NCI-H69 (cell line): ENCODE measurements at regions not wholly inside any gene's neighbourhood (a gene's known extent, or its start where the extent isn't known, plus 50 kb on each side); places are given as distances from the start of the nearest gene placed in this dataset.
"Not testable (repeated sequence)": the region's sequence is repeated elsewhere in the genome, so short reads cannot be mapped to it uniquely, and the experiment has no call there.

Source experiments
- DNase-seq: peaks from one replicate; lab custom pipeline; 2025; lab: John Stamatoyannopoulos, UW

DNA sequence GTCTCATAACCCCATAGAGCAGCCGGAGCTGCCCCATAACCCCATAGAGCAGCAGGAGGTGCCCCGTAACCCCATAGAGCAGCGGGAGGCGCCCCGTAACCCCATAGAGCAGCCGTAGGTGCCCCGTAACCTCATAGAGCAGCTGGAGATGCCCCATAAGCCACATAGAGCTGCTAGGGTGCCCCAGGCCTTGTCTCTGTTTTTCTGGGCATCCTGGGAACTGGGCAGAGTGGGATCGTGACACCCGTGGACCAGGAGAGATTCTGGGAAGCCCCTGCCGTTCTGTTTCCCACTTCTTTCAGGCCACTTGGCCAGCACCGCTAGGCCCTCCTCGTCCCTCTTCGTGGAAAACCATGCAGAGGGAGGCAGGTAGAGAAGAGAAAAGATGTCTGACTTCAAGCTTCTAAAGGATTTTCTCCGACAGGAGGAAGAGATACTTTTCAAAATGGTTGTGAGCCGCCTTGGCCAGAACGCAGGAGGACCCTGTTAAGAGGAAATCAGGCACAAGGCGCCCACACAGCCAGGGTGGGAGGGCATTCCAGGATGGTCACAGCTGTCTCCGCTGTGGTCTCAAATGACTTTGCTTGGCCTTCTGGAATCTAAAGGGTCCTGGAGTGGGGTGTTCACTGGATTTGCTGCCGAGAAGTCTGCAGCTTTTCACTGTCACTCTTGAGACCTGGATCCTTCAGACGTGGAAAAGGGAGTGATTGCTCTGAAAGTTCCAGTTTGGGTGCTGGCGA is 171.8 kb downstream of the NPIPB11 start:
- DNase-seq: not testable (repeated sequence)

DNA sequence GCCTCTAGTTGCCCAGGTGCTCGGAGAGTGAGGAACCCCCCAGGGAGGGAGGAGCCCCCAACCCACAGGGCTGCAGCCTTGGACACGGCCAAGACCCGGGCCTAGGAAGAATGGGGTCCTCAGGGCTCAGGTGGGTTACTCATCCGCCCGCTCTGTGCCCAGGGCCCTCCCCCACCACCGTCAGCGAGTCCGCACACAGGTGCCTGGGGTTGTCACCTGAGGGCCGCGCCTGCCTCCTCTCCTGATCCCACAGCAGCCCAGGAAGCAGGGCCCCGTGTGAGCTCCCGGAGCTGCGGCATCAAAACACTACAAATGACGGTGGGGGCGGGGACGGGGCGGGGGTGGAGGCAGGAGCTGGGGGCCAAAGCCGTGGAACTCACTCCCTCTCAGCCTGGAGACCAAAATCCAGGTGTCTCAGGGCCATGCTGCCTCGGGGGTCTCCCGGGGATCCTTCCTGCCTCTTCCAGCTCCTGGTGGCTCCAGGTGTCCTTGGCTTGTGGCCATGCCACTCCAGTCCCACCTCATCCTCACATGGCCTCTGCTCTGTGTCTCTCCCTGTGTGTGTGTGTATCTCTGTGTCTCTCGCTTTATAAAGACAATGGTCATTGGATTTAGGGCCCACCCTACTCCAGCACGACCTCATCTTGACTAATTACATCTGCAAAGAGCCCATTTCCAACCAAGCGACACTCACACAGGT is 172.7 kb downstream of the NPIPB11 start:
- not testable (repeated sequence) for DNase-seq

DNA sequence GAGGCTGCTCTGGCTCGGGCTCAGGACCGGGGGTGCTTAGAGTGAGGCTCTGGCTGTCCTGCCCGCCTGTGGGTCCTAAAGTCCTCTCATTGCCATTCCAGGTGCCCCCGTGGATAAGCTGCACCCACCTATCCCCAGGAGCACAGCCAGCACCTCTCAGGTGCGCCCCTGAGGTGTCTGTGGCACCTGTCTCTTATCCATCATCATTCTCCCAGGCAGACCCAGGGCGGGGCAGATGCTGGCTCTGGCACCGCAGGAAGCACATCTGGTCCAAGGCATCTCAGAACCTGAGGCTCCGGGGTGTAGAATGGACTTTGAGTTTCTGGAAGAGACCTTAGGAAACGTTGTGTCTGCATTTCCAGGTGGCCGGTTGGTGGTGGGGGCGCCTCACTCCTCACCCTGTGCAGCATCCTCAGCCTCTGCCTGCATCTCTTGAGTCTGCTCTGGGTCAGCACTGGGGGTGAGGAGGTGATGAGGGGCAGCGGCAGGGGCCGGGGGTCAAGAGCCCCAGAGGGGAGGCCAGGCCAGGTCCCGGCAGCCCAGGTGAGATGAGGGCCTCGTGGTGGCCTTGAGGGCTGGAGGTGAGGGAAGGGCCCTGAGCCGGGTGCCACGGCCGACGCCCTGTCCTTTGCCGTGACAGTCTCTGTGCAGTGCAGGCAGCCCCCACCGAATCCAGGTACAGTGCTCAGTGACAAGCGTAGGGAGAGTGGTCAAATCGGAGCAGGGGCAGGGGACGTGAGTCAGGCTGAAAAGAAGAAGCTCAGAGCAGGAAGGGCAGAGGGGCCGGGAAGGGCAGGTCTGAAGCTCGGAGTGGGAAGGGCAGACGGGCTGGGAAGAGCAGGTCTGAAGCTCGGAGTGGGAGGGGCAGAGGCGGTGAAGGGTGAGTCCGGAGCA is 173.5 kb downstream of the NPIPB11 start:
- no peak for DNase-seq

GRCh38 chr16:29232160-29232705 is 174.3 kb downstream of the NPIPB11 start:
- DNase-seq: not testable (repeated sequence)

GRCh38 chr16:29231244-29231643 is 175.3 kb downstream of the NPIPB11 start:
- DNase-seq: no peak

DNA sequence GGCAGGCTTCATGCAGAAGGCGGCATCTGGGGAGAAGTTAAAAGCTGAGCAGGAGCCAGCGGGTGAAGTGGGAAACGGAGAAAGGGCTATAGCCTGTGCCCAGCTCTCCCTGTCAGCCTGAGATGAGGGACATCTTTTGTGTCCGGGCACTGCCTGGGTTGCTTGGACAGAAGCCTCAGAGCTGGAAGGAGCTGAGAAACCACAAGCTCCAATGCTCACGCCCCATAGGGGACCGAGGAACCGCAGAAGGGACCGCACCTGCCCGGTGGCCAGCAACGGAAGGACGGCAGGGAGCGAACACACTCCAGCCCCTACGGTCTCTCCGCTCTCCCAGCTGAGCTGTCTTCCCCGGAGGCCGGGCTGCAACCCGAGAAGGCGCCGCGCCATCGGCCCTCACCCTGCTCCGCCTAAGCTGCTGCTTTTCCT is 175.8 kb downstream of the NPIPB11 start:
- DNase-seq: no peak

DNA sequence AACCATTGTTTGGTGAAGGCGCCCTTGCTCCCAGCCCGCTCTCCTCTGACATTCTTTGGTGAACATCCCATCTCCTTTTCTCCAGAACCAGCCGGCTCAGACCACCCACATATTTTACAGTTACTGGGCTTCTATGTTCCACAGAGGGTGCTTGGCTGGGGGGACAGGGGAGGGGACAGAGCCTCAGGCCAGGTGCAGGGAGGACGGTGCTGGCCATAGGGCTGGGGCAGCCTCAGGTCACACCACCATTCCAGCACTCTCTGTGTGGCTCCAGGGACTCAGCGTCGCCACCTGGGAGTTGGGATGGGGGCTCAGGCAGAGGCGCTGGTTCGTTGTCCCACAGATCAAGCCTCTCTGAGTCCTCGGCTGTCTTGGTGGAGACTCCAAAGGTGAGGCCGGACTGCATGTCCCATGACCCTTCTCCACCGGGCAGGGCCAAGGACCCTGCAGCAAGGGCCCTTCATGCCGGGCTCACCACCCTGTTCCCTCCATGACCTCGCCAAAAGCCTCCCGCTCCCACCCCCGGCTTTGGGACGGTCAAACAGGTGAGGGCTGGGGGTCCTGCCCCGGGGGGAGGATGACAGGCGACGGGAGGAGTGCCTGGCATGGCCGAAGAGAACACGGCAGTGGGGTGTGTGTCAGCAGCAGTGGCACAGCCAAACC is 176.4 kb downstream of the NPIPB11 start:
- not testable (repeated sequence) for DNase-seq

DNA sequence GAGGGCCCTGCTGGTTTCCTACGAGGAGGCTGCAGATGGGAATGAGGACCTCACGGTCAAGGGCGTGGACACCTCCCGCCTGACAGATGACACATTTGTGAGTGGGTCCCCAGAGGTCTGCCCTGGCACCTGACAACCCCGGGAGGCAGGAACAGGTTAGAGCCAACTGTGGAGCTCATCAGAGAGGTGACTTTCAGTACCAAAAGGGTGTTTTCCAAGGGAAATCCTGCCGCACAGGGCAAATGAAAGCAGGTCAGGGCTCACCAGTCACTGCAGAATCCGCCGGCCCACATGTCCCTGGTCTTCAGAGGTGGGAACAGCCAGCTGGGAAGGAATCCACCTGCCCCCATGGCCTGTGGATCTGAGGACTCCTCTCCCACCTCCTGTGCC is 176.9 kb downstream of the NPIPB11 start:
- not testable (repeated sequence) for DNase-seq

- DNase-seq: not testable (repeated sequence)
These were observed 177.6 kb downstream of the NPIPB11 start for GRCh38 chr16:29228664-29229611.

DNA sequence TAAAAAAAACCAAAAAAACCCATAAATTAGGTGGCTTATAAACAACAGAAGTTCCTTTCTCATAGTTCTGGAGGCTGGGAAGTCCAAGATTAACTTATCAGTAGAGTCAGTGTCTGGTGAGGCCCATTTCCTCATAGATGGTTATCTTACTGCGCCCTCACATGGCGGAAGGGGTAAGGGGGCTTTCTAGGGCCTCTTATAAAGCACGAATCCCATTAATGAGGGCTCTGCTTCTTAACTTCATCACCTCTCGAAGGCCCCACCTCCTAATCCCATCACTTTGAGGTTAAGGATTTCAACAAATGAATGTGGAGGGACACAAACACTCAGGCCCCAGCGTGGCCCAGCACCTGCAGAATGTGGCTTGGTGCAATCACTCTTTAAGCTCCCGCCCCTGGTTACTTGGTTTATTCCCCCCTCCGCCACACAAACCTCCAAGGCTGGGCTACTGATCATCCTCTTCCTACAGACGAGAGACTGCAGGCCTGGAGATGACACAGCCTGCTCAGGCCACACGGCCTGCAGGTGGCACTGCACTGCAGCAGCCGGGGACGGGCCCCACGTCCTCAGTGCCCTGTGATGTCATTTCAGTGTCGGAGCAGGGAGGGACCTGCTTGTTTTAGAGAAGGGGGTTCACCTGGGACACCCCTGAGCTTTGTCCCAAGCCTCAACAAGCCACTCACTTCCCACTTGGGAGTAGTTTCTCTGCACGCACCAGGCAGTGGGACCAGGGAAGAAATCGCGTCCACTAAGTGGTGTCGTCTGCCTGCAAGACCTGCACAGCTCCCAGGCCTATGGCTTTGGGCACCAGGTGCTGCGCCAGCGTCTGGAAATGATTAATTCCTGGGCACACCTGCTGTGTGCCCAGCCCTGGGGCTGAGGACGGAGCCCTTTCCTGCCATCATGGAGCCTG is 178.5 kb downstream of the NPIPB11 start:
- DNase-seq: peak; percentile 42

- no peak for DNase-seq
These were observed 179.7 kb downstream of the NPIPB11 start for GRCh38 chr16:29226782-29227181.

DNA sequence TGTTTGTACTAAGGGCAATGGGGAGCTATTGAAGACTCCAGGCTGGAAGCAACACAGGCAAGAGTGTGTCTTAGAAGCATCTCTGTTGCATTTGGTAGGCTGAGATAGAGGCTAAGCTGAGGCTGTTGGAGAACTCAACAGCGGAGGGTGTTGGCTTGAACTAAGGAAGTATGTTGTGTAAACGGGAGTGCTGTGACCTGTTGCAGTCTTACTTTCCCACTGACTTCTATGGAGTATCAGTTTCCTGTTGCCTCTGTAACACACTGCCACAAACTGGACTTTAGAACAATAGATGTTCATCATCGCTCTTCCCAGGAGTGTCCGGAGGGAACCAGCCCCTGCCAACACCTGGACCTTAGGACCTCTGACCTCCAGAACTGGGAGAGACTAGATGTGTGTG is 181.8 kb downstream of the NPIPB11 start:
- DNase-seq: not testable (repeated sequence)

DNA sequence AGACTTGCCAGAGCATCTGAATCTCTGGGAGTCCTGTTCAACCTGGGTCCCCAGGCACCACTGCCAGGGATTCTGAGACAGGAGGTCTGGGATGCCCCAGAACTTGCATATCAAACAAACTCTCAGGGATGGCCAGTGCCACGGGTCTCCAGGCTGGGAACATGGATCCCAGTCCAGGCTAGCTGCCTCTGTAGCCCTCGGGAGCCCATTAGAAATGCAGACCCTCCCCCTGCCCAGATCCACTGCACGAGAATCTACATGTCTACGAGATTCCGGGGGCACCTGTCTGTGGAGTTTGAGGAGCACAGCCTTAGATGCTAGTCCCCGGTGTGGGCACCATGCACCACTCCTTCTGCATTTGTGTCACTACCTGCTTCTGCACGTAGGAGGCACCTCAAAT is 183.9 kb downstream of the NPIPB11 start:
- not testable (repeated sequence) for DNase-seq

GRCh38 chr16:29222008-29222407 is 184.5 kb downstream of the NPIPB11 start:
- not testable (repeated sequence) for DNase-seq

DNA sequence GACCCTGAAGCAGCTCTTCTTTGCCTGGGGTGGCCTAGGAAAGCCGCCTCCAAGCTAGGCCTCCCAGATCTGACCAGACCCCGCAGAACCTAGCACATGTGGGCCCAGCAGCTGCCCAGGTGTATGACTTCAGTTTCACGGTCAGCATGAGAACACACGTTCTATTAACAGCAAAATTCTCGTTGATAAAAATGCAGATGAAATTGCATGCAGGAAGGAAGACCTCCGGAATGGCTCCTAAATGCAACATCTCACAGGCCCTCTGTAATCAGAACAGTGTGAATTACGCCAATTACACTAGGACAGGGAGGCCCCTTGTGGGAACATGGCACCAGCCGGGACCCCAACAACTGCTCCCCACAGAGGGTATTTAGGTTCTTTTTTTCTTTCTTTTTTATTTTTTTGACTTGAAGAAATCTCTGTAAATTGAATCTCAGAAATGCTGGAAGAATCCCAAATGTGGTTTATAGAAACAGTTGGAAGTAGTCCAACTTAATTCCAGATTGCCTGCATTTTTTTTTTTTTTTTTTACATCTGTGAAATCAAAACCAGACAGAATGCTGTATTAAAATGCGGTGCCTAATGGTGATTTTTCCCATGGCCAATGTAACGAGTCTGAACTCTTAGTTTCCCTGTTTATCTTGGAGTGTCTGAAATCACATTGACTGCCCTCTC is 185.1 kb downstream of the NPIPB11 start:
- not testable (repeated sequence) for DNase-seq

- DNase-seq: not testable (repeated sequence)
These were observed 185.8 kb downstream of the NPIPB11 start for GRCh38 chr16:29220647-29221191.

- not testable (repeated sequence) for DNase-seq
These were observed 186.4 kb downstream of the NPIPB11 start for GRCh38 chr16:29219966-29220646.

- DNase-seq: not testable (repeated sequence)
These were observed 186.9 kb downstream of the NPIPB11 start for GRCh38 chr16:29219562-29219961.
